ENCODE measurements at regions not wholly inside any gene's neighbourhood (a gene's known extent, or its start where the extent isn't known, plus 50 kb on each side); places are given as distances from the start of the nearest gene placed in this dataset.

- Histone ChIP-seq H3K79me2 (ENCODE audit: insufficient read depth, low read length) (no peaks in the 10 kb centered on the region), H3K36me3 (replicated peaks in 1 of 2; ENCODE audit: control insufficient read depth in 1 of 2, insufficient read depth in 2 of 2, low read length in 2 of 2) (no peaks in the 10 kb centered on the region), H3K4me1 (ENCODE audit: insufficient read depth, low read length) (no peaks in the 10 kb centered on the region), H2AFZ (ENCODE audit: low read length) (no peak overlapping the region), H3K9me3 (ENCODE audit: low read length) (no peaks in the 10 kb centered on the region), H3K27me3 (ENCODE audit: control insufficient read depth in 1 of 2, insufficient read depth in 2 of 2, low read length in 2 of 2) (no peaks in the 10 kb centered on the region), H3K9ac (ENCODE audit: insufficient read depth, low read depth, low read length) (no peak overlapping the region), H3K27ac (ENCODE audit: extremely low read length, insufficient read depth, low read length) (no peak overlapping the region), H4K20me1 (ENCODE audit: insufficient read depth, low read length) (no peaks in the 10 kb centered on the region), H3K4me3 (replicated peaks in 1 of 3; ENCODE audit: insufficient read depth in 1 of 3, low read depth in 2 of 3, low read length in 3 of 3) (no peak overlapping the region), H3K4me2 (ENCODE audit: low read depth, low read length) (no peak overlapping the region)
- 45% methylated on average over 5 of the region's 5 CpGs for WGBS (ENCODE audit: low lambda C conversion rate)
- intact Hi-C loops (cut with micrococcal nuclease; ENCODE audit: unreplicated experiment) (no loop called here), in situ Hi-C loops (cut with HindIII; ENCODE audit: extremely low pct_ligation_motif_present, low pct_unique_long_range_greater_than_20kb) (no loop called here)
- FAIRE-seq, result no peak
- CTCF ChIA-PET (ENCODE audit: low intra/inter-chr PET ratio, low total read pairs), result no interaction called here
- ATAC-seq, result no peak
- no peak for DNase-seq (ENCODE audit: low spot score)
- TF ChIP-seq RFX1 (IDR thresholded peaks at IDR 0.05) (no peak), SMARCE1 (IDR thresholded peaks at IDR 0.05; ENCODE audit: borderline replicate concordance) (no peak), KLF9 (CRISPR knock-in tag; IDR thresholded peaks at IDR 0.05; ENCODE audit: low read depth) (no peak), SALL2 (CRISPR knock-in tag; IDR thresholded peaks at IDR 0.05) (no peak)
- POLR2A ChIA-PET, result no interaction called here
- no TSS peak for BruUV-seq (replicated peaks)
These were observed 210.3 kb downstream of the SETD4 start for GRCh38 chr21:35850029-35850428.

- Histone ChIP-seq H3K9me3 (ENCODE audit: low read length) (no peaks in the 10 kb centered on the region), H3K79me2 (ENCODE audit: insufficient read depth, low read length) (no peaks in the 10 kb centered on the region), H2AFZ (ENCODE audit: low read length) (no peak overlapping the region), H3K27me3 (ENCODE audit: control insufficient read depth in 1 of 2, insufficient read depth in 2 of 2, low read length in 2 of 2) (no peaks in the 10 kb centered on the region), H3K36me3 (replicated peaks in 1 of 2; ENCODE audit: control insufficient read depth in 1 of 2, insufficient read depth in 2 of 2, low read length in 2 of 2) (no peaks in the 10 kb centered on the region), H3K4me2 (ENCODE audit: low read depth, low read length) (no peak overlapping the region), H3K27ac (ENCODE audit: extremely low read length, insufficient read depth, low read length) (no peak overlapping the region), H3K9ac (ENCODE audit: insufficient read depth, low read depth, low read length) (no peak overlapping the region), H3K4me1 (ENCODE audit: insufficient read depth, low read length) (no peaks in the 10 kb centered on the region), H3K4me3 (replicated peaks in 1 of 3; ENCODE audit: insufficient read depth in 1 of 3, low read depth in 2 of 3, low read length in 3 of 3) (no peak overlapping the region), H4K20me1 (ENCODE audit: insufficient read depth, low read length) (no peaks in the 10 kb centered on the region)
- TF ChIP-seq, protein P1, sequence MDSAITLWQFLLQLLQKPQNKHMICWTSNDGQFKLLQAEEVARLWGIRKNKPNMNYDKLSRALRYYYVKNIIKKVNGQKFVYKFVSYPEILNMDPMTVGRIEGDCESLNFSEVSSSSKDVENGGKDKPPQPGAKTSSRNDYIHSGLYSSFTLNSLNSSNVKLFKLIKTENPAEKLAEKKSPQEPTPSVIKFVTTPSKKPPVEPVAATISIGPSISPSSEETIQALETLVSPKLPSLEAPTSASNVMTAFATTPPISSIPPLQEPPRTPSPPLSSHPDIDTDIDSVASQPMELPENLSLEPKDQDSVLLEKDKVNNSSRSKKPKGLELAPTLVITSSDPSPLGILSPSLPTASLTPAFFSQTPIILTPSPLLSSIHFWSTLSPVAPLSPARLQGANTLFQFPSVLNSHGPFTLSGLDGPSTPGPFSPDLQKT (CRISPR knock-in tag; IDR thresholded peaks at IDR 0.05; ENCODE audit: borderline replicate concordance), result no peak
- no peak for TF ChIP-seq NFRKB (IDR thresholded peaks at IDR 0.05)
- no peak for TF ChIP-seq ZNF564 (CRISPR knock-in tag; IDR thresholded peaks at IDR 0.05)
- no peak for TF ChIP-seq LCORL (IDR thresholded peaks at IDR 0.05)
- no peak for TF ChIP-seq LCORL (CRISPR knock-in tag; IDR thresholded peaks at IDR 0.05)
- TF ChIP-seq ZNF674 (CRISPR knock-in tag; IDR thresholded peaks at IDR 0.05; ENCODE audit: low read depth), result no peak
- no peak for TF ChIP-seq TBL1XR1 (IDR thresholded peaks at IDR 0.05; ENCODE audit: borderline replicate concordance, low read length, partially characterized antibody)
- 40% methylated on average over 4 of the region's 4 CpGs for WGBS (ENCODE audit: low lambda C conversion rate)
- FAIRE-seq, result no peak
- DNase-seq (ENCODE audit: low spot score), result no peak
- in situ Hi-C loops (cut with HindIII; ENCODE audit: extremely low pct_ligation_motif_present, low pct_unique_long_range_greater_than_20kb) (loop anchor here (10.0 to 25.0 kb wide), 2 partner anchors 962 to 1154 kb away; no protein-coding TSS in a partner anchor), intact Hi-C loops (cut with micrococcal nuclease; ENCODE audit: unreplicated experiment) (no loop called here)
- no peak for ATAC-seq
- no TSS peak for BruUV-seq (replicated peaks)
- POLR2A ChIA-PET, result no interaction called here
- CTCF ChIA-PET (ENCODE audit: low intra/inter-chr PET ratio, low total read pairs), result no interaction called here
These were observed 211.2 kb downstream of the SETD4 start for GRCh38 chr21:35849144-35849543.

Data from HepG2 (cell line).